MCF 10A (cell line): ENCODE measurements at regions not wholly inside any gene's neighbourhood (a gene's known extent, or its start where the extent isn't known, plus 50 kb on each side); places are given as distances from the start of the nearest gene placed in this dataset.

Source experiments
- BruUV-seq: library from RNA; stranded (reverse); fragments of 400-500 nt; replicated peaks from 2 replicates; lab custom pipeline; 2021; lab: Mats Ljungman, UMichigan
- CTCF ChIA-PET: fragments of 300-600 bp; sonication (Branson Sonifier 250); formaldehyde crosslinking; extraction: SDS; loops from one replicate; lab custom pipeline; 2021; ENCODE audit warnings: antibody characterized with exemption, inconsistent platforms; lab: Yijun Ruan, JAX
- POLR2A ChIA-PET: fragments of 300-600, 350-650 bp; sonication (Branson Sonifier 250); formaldehyde crosslinking; extraction: SDS; loops from one replicate; lab custom pipeline; 2020; ENCODE audit warnings: antibody characterized with exemption, inconsistent platforms; lab: Yijun Ruan, JAX
- DNase-seq: peaks from one replicate; pipeline ENCODE4 v3.0.0-alpha.2; 2018; ENCODE audit not compliant: unreplicated experiment
- H3K27ac Mint-ChIP-seq: one replicate; pipeline ENCODE4 v1.8.0; 2022; ENCODE audit warnings: mild to moderate bottlenecking, low read depth, mixed read lengths; ENCODE audit not compliant: unreplicated experiment
- H3K27me3 Mint-ChIP-seq: one replicate; pipeline ENCODE4 v1.8.0; 2022; ENCODE audit warnings: mixed read lengths; ENCODE audit not compliant: insufficient read depth, unreplicated experiment
- H3K36me3 Mint-ChIP-seq: one replicate; pipeline ENCODE4 v1.8.0; 2022; ENCODE audit warnings: mild to moderate bottlenecking, moderate library complexity, mixed read lengths; ENCODE audit not compliant: insufficient read depth, unreplicated experiment
- H3K4me1 Mint-ChIP-seq: one replicate; pipeline ENCODE4 v1.8.0; 2022; ENCODE audit warnings: mixed read lengths; ENCODE audit not compliant: insufficient read depth, unreplicated experiment
- H3K4me3 Mint-ChIP-seq: one replicate; pipeline ENCODE4 v1.8.0; 2022; ENCODE audit warnings: mild to moderate bottlenecking, moderate library complexity, mixed read lengths; ENCODE audit not compliant: unreplicated experiment
- H3K9me3 Mint-ChIP-seq: one replicate; pipeline ENCODE4 v1.8.0; 2022; ENCODE audit warnings: mixed read lengths; ENCODE audit not compliant: unreplicated experiment
- intact Hi-C: fragments of 100-400 bp; cut with micrococcal nuclease; formaldehyde crosslinking; loops from 2 replicates; pipeline ENCODE4 v1.14.1; 2022
- TF ChIP-seq, protein P1 (sequence below): fragments of 200-600 bp; IDR thresholded peaks from one replicate; pipeline ENCODE4 v1.8.0; 2022; ENCODE audit warnings: antibody characterized with exemption, mild to moderate bottlenecking; ENCODE audit not compliant: unreplicated experiment

DNA sequence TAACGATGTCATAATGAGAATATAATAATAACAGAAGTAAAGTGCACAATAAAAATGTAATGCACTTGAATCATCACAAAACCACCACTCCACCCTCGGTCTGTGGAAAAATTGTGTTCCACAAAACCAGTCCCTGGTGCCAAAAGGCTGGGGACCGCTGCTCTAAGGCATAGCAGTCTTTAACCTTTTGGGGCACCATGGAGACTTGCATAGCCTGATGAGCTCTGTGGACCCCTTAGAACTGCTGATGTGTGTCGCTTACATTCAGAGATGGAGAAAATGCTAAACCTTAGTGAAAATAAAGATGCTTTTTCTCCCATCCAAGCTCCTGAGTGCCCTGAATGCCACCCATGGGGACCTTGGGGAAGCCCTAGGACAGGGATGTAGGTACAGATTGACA is 87.6 kb upstream of the SEPTIN5 start:
- H3K27me3 Mint-ChIP-seq, result peaks cover 23% of the 10 kb centered on the region
- intact Hi-C loops, result no loop called here
- BruUV-seq, result no TSS peak

DNA sequence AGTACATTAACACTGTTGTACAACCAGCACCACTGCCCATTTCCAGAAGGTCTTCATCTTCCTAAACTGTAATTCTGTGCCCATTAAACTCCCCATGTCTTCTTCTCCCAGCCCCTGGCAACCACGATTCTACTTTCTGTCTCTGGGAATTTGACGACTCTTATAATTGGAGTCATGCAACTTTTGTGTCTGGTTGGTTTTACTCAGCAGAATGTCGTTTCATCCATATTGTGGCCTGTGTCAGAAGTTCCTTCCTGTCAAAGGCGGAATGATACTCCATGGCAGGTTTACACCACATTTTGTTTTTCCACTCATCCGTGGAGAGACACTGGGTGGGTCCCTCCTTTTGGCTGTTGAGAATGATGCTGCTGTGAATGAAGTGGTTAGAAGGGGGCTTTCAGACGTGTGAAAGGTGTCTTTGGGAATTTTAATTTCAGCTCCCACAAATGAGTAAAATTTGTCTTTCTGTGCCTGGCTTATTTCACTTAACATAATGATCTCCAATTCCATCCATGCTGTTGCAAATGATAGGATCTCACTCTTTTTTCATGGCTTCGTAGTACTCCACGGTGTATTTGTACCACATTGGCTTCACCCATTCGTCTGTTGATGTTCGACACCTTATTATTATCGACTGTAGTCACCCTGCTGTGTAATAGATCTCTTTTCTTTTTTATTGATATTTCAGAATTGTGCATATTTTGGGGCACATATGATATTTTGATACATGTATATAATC is 86.1 kb upstream of the SEPTIN5 start:
- Mint-ChIP-seq H3K4me3 (no peak overlapping the region), H3K9me3 (no peaks in the 10 kb centered on the region), H3K36me3 (no peaks in the 10 kb centered on the region), H3K27ac (no peak overlapping the region), H3K4me1 (peaks cover 6% of the 10 kb centered on the region), H3K27me3 (peaks cover 11% of the 10 kb centered on the region)
- no TSS peak for BruUV-seq
- no peak for DNase-seq
- ChIA-PET CTCF (interaction anchor here (2.3 to 4.5 kb wide), 3 partner anchors 133 to 328 kb away, joined by 6 to 30 read pairs (median 26); no protein-coding TSS in a partner anchor), POLR2A (interaction anchor here (0.9 to 2.2 kb wide), 2 partner anchors 20 to 149 kb away, joined by 4 to 5 read pairs; partner anchors contain the start of gene CDC45)
- intact Hi-C loops, result no loop called here
- TF ChIP-seq, protein P1, sequence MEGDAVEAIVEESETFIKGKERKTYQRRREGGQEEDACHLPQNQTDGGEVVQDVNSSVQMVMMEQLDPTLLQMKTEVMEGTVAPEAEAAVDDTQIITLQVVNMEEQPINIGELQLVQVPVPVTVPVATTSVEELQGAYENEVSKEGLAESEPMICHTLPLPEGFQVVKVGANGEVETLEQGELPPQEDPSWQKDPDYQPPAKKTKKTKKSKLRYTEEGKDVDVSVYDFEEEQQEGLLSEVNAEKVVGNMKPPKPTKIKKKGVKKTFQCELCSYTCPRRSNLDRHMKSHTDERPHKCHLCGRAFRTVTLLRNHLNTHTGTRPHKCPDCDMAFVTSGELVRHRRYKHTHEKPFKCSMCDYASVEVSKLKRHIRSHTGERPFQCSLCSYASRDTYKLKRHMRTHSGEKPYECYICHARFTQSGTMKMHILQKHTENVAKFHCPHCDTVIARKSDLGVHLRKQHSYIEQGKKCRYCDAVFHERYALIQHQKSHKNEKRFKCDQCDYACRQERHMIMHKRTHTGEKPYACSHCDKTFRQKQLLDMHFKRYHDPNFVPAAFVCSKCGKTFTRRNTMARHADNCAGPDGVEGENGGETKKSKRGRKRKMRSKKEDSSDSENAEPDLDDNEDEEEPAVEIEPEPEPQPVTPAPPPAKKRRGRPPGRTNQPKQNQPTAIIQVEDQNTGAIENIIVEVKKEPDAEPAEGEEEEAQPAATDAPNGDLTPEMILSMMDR, result no peak

More for the DNA sequence above, 87.6 kb upstream of the SEPTIN5 start:
- no peak overlapping the region for H3K4me3 Mint-ChIP-seq
- no peaks in the 10 kb centered on the region for H3K36me3 Mint-ChIP-seq
- H3K27ac Mint-ChIP-seq, result no peak overlapping the region
- TF ChIP-seq, protein P1, result no peak
- DNase-seq, result no peak
- POLR2A ChIA-PET, result no interaction called here
- CTCF ChIA-PET, result interaction anchor here (0.6 to 1.3 kb wide), 3 partner anchors 121 to 195 kb away, joined by 3 to 4 read pairs (median 3); partner anchors contain the start of gene HIRA
- peaks cover 6% of the 10 kb centered on the region for H3K4me1 Mint-ChIP-seq
- no peaks in the 10 kb centered on the region for H3K9me3 Mint-ChIP-seq

DNA sequence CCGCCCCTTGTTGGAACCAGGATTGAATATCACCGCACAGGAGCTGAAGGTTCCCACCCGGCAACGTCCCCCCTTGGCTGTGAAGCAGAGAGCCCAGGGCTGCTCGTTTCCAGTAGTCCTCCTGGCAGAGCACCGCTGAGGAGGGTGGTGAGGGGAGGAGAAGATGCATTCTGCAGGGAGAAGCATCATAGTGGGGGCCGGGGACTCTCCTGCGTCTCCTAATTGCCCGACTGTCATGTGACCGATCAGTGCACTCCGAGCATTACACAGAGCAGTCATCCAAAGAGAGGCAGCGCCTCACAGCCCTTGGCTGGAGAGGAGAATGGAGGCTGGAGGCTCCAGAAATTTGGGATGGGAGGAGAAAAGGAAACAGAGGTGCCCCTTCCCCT is 85.0 kb upstream of the SEPTIN5 start:
- intact Hi-C loops, result no loop called here
- ChIA-PET POLR2A (interaction anchor here (0.9 to 2.2 kb wide), 4 partner anchors 21 to 151 kb away, joined by 4 to 9 read pairs (median 6); partner anchors contain the start of gene CDC45), CTCF (interaction anchor here (0.6 to 4.5 kb wide), 33 partner anchors 11 to 485 kb away, joined by 3 to 30 read pairs (median 4); partner anchors contain the start of gene ESS2)
- Mint-ChIP-seq H3K27me3 (peaks cover 11% of the 10 kb centered on the region), H3K4me1 (peaks cover 6% of the 10 kb centered on the region), H3K4me3 (no peak overlapping the region), H3K9me3 (no peaks in the 10 kb centered on the region), H3K36me3 (no peaks in the 10 kb centered on the region), H3K27ac (no peak overlapping the region)
- BruUV-seq, result no TSS peak
- DNase-seq, result no peak
- TF ChIP-seq, protein P1, result no peak
